GM10248 (cell line): ENCODE measurements at regions not wholly inside any gene's neighbourhood (a gene's known extent, or its start where the extent isn't known, plus 50 kb on each side); places are given as distances from the start of the nearest gene placed in this dataset.

ENCODE experiments used
- CTCF ChIA-PET: fragments of 300-600 bp; sonication (Branson Sonifier 250); formaldehyde crosslinking; extraction: SDS; loops from one replicate; lab custom pipeline; 2021; ENCODE audit warnings: antibody characterized with exemption; lab: Yijun Ruan, JAX
- POLR2A ChIA-PET: fragments of 350-650 bp; sonication (Branson Sonifier 250); formaldehyde crosslinking; extraction: SDS; loops from one replicate; lab custom pipeline; 2020; ENCODE audit warnings: antibody characterized with exemption; lab: Yijun Ruan, JAX
- DNase-seq: peaks from one replicate; pipeline ENCODE4 v3.0.0; 2012; ENCODE audit errors: extremely low spot score
- TF ChIP-seq, protein P1 (sequence below): IDR thresholded peaks from 2 replicates; pipeline ENCODE4 v1.5.1; 2012; ENCODE audit warnings: mild to moderate bottlenecking, low read depth; ENCODE audit errors: extremely low read depth, missing control alignments, control extremely low read depth

DNA sequence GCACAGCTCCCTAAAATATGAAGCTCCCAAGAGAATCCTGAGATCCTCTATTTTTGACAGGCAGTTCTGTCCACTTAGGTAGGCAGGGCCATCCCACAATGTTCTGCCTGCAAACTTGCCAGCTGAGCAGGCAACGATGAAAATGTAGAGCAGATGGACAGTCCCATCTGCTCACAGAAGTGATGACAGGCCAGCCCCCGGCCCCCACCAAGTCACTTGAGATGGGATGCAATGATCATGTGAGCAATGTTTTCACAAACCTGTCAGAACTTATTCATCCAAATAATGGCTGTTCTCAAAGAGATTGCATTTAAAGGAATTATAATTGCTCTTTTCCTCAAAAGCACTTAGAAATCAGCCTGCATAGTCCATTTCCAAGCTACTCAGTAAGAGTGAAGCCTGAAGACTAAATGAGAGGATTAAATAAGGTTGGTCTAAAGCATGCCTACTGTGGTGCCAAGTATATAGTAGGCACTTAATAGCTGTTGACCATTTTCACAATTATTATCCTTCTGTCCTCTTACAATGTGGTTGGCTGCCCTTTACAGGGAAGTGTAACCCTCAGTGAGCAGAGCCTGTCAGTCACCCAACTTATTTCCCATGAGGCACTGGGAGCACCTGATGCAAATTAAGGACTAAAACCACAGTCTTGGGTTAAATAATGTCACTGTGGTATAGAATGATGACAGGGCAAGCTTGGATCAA lies 301.2 kb downstream of the FGFR2 start:
- TF ChIP-seq, protein P1, sequence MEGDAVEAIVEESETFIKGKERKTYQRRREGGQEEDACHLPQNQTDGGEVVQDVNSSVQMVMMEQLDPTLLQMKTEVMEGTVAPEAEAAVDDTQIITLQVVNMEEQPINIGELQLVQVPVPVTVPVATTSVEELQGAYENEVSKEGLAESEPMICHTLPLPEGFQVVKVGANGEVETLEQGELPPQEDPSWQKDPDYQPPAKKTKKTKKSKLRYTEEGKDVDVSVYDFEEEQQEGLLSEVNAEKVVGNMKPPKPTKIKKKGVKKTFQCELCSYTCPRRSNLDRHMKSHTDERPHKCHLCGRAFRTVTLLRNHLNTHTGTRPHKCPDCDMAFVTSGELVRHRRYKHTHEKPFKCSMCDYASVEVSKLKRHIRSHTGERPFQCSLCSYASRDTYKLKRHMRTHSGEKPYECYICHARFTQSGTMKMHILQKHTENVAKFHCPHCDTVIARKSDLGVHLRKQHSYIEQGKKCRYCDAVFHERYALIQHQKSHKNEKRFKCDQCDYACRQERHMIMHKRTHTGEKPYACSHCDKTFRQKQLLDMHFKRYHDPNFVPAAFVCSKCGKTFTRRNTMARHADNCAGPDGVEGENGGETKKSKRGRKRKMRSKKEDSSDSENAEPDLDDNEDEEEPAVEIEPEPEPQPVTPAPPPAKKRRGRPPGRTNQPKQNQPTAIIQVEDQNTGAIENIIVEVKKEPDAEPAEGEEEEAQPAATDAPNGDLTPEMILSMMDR, result no peak
- ChIA-PET POLR2A (no interaction called here), CTCF (no interaction called here)
- DNase-seq, result no peak

- TF ChIP-seq, protein P1, result no peak
- POLR2A ChIA-PET, result no interaction called here
- CTCF ChIA-PET, result no interaction called here
- DNase-seq, result no peak
These were observed 297.5 kb downstream of the FGFR2 start for GRCh38 chr10:121300723-121301122.

GRCh38 chr10:121302541-121303180 lies 295.6 kb downstream of the FGFR2 start:
- ChIA-PET CTCF (no interaction called here), POLR2A (no interaction called here)
- TF ChIP-seq, protein P1, result no peak
- no peak for DNase-seq

DNA sequence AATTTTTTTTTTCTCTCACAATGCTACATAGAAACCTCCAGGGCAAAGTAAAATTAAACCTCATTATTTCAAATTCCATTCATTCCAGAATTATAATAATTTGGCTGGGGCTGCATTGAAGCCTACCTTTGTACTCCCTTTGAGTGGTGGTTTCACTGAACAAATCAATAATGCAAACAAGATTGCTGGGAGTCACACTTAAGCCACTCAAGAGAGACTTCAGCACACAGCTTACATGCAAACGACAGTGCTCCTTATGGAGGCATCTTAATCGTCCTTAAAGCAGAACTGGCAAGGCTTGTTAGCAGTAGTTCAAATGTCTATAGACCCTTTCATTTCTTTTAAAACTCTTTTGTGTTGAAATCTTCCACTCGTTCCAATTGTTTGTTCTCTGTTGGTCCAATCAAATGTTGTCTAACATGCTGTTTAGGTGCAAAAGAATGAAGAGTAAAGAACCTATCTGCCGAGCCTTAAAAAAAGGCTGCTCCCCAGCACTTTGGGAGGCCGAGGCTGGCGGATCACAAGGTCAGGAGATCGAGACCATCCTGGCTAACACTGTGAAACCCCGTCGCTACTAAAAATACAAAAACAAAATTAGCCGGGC lies 294.9 kb downstream of the FGFR2 start:
- ChIA-PET CTCF (no interaction called here), POLR2A (no interaction called here)
- DNase-seq, result no peak
- TF ChIP-seq, protein P1, result no peak

DNA sequence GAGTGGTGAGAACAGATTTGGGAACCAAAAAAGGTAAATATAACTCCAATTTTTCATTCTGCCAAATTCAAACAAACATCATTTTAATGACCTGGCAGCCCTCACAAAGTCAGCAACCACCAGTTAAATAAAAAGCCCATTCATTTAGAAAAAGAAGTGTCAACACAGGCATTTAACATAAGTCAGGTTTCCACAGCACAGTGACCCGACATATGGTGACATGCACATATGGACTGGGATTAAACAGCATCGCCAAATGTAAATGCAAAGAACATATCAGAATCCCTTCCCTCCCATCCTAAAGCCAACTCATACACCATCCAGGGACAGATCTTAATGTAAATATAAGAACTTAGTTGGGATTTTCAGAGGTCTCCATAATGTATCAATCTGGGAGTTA lies 293.2 kb downstream of the FGFR2 start:
- DNase-seq, result no peak
- ChIA-PET POLR2A (no interaction called here), CTCF (no interaction called here)

DNA sequence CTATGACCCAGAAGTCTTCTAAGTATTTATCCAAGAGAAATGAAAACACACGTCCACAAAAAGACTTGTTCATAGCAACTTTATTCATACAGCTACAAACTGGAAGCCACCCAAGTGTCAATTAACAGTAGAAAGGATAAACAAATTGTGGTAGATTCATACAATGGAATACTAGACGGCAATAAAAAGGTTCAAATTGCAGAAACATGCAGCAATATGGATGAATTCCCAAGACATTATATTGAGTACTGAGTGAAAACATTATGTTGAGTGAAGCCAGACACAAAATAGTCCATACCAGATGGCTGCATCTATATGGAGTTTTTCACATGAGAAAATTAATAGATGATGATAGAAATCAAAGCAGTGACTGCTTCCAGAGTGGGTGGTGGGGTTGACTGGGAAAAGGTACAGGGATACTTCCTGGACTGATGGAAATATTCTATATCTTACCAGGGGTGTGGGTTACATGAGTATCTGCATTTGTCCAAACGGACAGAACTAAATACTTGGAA lies 292.0 kb downstream of the FGFR2 start:
- ChIA-PET CTCF (no interaction called here), POLR2A (no interaction called here)
- DNase-seq, result no peak
- TF ChIP-seq, protein P1, result no peak

More for the DNA sequence above, 293.2 kb downstream of the FGFR2 start:
- TF ChIP-seq, protein P1, result no peak
